NCI-H146 treated with DMSO at 0.1 percent for 48 hours (cell line): ENCODE measurements at regions not wholly inside any gene's neighbourhood (a gene's known extent, or its start where the extent isn't known, plus 50 kb on each side); places are given as distances from the start of the nearest gene placed in this dataset.

Experiments
- DNase-seq: peaks from one replicate; lab custom pipeline; 2025; ENCODE audit not compliant: unreplicated experiment; lab: John Stamatoyannopoulos, UW

GRCh38 chr2:145015561-145015960 lies 495.6 kb upstream of the ZEB2 start:
- no peak for DNase-seq

DNA sequence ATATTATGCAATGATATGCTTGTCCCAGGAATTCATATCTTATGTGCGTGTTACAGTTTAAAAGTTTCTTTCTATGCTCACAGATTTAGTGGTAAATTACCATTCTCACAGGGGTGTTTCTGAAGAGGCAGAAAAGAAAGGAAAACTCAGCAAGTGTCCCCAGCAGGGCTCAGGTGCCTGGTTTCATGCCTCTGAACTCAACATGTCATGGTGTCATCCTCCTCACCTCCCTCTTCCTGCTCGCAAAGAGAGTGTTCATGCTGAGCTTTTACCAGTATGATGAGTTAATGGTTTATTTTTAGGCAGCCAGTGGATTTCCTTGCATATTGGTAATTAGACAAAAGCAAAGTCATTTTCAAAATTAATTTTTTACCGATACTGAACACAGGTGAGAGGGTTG lies 492.9 kb upstream of the ZEB2 start:
- peak; percentile 15 for DNase-seq

- no peak for DNase-seq
These were observed 492.3 kb upstream of the ZEB2 start for GRCh38 chr2:145012214-145012670.

DNA sequence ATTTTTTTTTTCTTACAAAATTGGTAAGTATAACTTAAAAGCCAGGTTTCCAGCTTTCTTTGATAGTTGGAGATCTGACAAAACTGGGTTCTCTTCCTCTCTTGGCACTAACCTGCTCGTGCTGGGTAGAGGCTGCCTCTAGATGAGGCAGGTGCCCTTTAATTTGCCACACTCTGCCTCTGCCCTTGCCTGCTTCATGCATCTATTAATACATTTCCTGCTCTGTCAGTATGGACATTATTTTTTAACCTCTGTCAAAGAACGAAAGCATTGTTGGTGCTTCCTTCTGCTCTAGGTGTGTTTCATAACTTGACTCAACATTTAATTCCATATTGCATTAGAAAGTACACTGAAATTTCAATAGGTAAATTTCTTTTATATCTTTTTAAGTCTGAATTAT lies 490.7 kb upstream of the ZEB2 start:
- no peak for DNase-seq

- no peak for DNase-seq
These were observed 488.0 kb upstream of the ZEB2 start for GRCh38 chr2:145007960-145008263.

- DNase-seq: no peak
These were observed 487.4 kb upstream of the ZEB2 start for GRCh38 chr2:145007093-145007959.

DNA sequence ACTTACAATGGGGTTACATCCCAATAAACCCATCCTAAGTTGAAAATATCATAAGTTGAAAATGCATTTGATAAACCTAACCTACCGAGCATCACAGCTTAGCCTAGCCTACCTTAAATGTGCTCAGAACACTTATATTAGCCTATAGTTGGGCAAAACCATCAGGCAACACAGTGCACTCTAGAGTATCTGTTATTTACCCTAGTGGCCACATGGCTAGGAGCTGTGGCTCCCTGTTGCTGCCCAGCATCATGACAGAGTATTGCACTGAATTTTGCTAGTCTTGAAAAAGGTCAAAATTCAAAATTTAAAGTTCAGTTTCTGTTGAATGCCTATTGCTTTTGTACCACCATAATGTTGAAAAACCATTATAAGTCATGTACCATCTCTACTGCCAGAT lies 482.7 kb upstream of the ZEB2 start:
- DNase-seq: no peak

GRCh38 chr2:145000376-145000775 lies 480.5 kb upstream of the ZEB2 start:
- DNase-seq: no peak

GRCh38 chr2:144999936-145000335 lies 480.0 kb upstream of the ZEB2 start:
- no peak for DNase-seq

- no peak for DNase-seq
These were observed 479.4 kb upstream of the ZEB2 start for GRCh38 chr2:144999071-144999875.

GRCh38 chr2:144998435-144998834 lies 478.5 kb upstream of the ZEB2 start:
- no peak for DNase-seq

DNA sequence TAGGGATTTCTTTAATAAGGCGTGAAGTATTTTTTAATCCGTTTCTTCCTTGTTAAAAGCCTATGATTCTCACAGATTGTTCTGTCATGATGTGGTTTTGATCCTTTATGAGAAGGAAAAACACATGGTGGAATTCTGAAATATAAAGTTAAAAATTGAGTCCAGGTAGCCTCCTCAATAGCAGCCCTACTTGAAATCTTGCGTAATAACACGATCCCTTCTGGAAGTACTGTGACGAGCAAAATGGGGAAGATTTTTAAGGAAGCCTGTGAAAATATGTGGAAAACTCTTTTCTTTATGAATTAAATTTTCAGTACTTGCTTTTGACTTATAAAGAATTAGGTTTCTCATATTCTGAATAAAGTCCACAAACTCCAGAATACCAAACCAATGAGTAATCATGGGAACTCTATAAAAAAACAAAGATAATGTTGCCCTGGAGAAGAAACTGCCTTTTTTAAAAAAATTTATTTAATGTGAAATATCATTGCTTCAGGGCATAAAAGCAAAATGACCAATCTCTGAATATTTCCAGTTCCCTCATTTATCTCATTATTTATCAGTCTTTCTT lies 476.4 kb upstream of the ZEB2 start:
- no peak for DNase-seq

- DNase-seq: no peak
These were observed 475.6 kb upstream of the ZEB2 start for GRCh38 chr2:144995482-144995881.

DNA sequence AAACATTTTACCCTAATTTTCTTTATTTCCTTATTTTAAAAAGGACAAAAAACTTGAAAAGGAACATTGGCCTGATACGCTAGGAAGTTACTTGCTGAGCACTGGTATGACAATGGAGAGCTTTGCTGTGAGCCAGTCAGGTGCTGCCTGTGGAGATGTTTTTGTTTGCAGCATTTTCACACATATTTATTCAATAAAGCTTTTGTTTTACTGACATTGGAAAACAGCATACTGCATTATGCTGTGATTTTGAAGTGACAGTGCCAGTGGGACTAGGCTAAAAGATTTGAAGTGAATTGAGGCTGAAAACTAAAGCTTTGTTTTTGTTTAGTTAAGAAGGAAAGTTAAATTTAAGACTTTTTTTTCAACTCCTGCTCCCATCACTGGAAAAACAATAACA lies 470.7 kb upstream of the ZEB2 start:
- DNase-seq: no peak

DNA sequence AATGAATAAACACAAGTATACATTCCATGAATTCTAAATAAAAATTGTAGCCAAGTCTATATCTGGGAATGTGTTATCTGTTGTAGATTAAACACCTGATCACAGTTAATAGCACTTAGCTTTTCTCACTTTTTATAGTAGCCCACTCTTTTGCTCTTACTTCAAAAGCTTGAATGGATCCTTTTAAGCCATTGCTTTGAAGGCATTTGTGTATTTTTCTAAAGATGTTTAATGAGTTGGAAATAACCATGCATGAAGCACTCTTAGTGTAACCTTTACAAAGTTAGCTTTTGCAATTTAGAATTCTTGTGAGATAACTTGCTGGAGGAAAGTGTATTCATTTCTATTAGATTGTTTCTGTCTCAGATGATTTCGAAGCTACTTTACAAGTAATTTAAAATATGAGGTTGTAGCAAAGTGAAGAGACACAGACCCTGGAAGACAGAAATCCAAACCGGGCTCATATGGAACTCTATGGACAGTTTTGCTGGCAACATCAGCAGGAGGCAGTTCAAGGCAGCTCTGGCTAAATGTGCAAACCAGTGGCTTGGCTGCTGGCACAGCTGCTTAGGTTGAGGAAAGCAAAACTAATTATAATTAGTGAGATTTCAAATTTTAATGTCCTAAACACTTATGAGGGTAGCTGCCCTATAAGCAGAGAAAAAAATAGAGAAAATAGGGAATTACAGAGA lies 469.8 kb upstream of the ZEB2 start:
- no peak for DNase-seq

GRCh38 chr2:144988591-144988990 lies 468.7 kb upstream of the ZEB2 start:
- no peak for DNase-seq

DNA sequence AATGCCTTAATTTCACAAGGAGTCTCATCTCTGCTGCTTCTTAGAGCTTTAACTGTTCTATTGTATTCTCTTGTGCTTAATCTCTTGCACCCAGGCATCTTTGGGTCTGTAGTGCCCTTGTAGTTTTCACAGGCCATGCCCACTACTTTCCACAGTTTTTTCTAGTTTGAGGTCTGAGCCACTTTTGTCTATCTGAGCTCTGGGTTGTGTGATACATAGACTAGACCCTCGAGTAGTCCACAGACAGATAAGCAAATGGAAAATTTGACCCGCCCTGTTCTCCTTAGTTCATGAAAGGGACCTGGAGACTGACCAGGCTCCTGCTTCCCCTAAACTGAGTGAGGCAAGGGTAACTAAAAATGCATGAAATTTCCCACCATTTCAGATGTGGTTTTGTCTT lies 466.8 kb upstream of the ZEB2 start:
- DNase-seq: no peak

DNA sequence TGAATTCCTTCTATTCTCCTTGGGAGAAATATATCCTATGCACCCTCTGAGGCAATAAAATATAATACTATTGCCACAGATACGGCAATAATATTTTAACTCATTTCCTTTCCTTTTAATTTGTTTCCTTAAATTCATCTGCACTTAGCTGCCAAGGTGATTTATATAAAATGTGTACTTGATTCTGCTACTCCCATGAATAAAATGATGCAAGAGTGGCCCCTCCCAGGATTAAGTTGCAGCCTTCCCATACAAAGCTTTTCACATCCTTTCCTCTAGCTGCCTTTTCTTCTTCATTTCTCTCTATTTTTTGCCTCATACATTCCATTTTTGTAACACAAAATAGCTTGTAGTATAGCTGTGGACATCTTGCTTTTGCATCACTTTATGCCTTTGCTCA lies 464.1 kb upstream of the ZEB2 start:
- DNase-seq: no peak

GRCh38 chr2:144983107-144983506 lies 463.2 kb upstream of the ZEB2 start:
- no peak for DNase-seq

DNA sequence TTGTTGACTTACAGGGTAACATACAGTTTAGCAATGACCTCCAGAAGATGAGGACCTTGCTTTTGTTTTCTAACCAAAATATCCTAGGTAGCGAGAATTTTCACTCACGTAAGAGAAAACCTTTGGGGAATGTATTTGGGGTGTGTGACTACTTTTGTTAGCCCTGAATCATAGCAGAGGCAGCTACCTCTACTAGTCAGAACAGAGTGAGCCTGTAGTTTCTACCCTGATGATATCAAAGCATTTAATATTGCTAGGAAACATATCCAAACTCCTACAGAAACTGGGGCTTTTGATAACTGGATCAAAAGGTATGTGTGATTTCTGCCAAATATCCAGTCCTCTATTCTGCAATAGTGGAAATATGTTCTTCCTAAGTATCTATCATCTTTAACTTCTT lies 462.6 kb upstream of the ZEB2 start:
- no peak for DNase-seq

DNA sequence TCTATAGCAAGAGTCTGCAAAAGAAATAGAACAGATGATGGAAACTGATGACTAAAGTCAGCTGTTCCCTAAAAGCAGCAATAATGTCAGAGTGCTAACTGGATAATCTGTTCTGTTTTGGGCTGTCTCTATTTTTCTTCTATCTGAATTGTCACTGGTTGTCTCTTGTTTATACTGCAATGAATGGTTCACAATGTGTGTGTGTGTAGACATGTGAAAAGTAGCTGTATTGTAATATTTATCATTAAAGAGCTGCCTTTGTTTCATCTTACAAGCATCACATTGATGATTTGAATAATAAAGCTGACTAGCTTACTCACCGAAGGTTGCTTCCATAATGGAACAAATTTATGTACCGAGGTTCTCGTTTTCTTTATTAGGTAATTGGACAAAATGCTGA lies 456.0 kb upstream of the ZEB2 start:
- DNase-seq: no peak

DNA sequence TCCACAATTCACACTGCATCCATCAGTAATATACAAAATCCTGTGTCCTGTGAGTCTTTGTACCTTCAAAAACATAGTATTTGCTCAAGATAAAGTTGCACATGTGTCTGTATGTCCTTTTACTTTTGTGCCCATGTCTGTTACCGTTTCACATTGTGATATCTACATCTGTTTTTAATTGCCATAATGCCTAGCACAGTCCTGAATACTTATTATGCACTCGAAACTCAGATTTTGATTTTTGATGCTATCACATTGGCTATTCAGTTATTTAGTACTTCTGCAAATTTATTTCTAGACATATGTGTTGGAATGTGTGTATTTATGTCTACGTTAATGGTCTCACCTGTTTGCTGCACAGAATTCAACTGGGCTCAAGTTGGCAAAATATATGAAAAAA lies 452.8 kb upstream of the ZEB2 start:
- DNase-seq: no peak
